Gastroesophageal sphincter (tissue), 4 donors: ENCODE measurements at regions not wholly inside any gene's neighbourhood (a gene's known extent, or its start where the extent isn't known, plus 50 kb on each side); places are given as distances from the start of the nearest gene placed in this dataset.

Source experiments
- ATAC-seq: fragments of 150-250 bp; one replicate; pipeline ENCODE4 v1.9.1; 2016; ENCODE audit warnings: mild to moderate bottlenecking, moderate library complexity
- H3K27ac ChIP-seq, 4 donors: fragments of 200-600 bp; sonication (generic) in 3 of 4; 1 replicate in 3 of 4; 2 replicates in 1 of 4; pipeline ENCODE4 v1.5.1; 2016 to 2019
- H3K27me3 ChIP-seq: fragments of 200-600 bp; sonication (generic); one replicate; pipeline ENCODE4 v1.5.1; 2019
- H3K36me3 ChIP-seq, 2 donors: fragments of 200-600 bp; sonication (generic); one replicate each; pipeline ENCODE4 v1.5.1; 2019; ENCODE audit warnings: control low read depth in 1 of 2
- H3K4me1 ChIP-seq, 3 donors: fragments of 200-600 bp; sonication (generic); 1 replicate in 2 of 3; 2 replicates in 1 of 3; pipeline ENCODE4 v1.5.1; 2016 to 2019; ENCODE audit warnings: control low read depth in 2 of 3
- H3K4me3 ChIP-seq, 2 donors: fragments of 200-600 bp; sonication (generic); one replicate each; pipeline ENCODE4 v1.5.1; 2019; ENCODE audit warnings: mild to moderate bottlenecking in 1 of 2, moderate library complexity in 1 of 2
- H3K9me3 ChIP-seq, 3 donors: fragments of 200-600 bp; sonication (generic); one replicate each; pipeline ENCODE4 v1.5.1; 2017 to 2019; ENCODE audit warnings: control low read depth in 2 of 3
- EP300 ChIP-seq: sonication (generic); formaldehyde crosslinking; IDR thresholded peaks from one replicate; pipeline ENCODE4 v1.6.1; 2017; ENCODE audit warnings: antibody characterized with exemption, mild to moderate bottlenecking
- POLR2A ChIP-seq, 2 donors: fragments of 450-650 bp; IDR thresholded peaks; one replicate each; pipeline ENCODE4 v1.6.1; 2017; ENCODE audit warnings: antibody characterized with exemption in 2 of 2, mild to moderate bottlenecking in 2 of 2, moderate library complexity in 1 of 2
- POLR2AphosphoS5 ChIP-seq: sonication (generic); formaldehyde crosslinking; IDR thresholded peaks from one replicate; pipeline ENCODE4 v1.6.1; 2017; ENCODE audit warnings: antibody characterized with exemption
- WGBS, 2 donors: methylation state at CpG; one replicate each; pipeline ENCODE4 v1.1.5; 2018; ENCODE audit warnings: low coverage in 1 of 2; 5-methylcytosine and 5-hydroxymethylcytosine counted together
- TF ChIP-seq, protein P1 (sequence below), 4 experiments: fragments of 200-600 bp in 2 of 4; fragments of 450-650 bp in 2 of 4; sonication (generic) in 1 of 4; IDR thresholded peaks; one replicate each; pipeline ENCODE4 v1.5.1; 2017 to 2019; ENCODE audit warnings: antibody characterized with exemption in 4 of 4, mild to moderate bottlenecking in 2 of 4, moderate library complexity in 2 of 4

DNA sequence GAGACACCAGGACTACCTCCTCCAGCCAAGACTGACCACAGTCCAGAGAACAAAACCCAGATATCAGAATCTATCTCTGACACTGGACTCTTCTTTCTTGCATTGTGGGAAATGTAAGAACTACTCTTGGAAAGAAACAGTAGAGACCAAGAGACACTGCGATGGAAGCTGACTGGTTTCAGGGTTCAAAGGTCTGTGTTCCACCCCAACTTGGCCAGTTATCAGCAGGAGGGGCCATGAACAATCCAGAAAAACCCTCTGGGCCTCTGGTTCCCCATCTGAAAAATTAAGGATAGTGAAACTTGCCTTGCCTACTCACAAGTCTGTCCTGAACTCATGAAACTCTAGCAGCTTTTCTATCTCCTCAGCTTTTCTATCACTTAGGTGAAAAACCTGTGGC lies 166.5 kb downstream of the SUCLG1 start:
- no peak overlapping the region for H3K4me3 ChIP-seq
- TF ChIP-seq, protein P1, sequence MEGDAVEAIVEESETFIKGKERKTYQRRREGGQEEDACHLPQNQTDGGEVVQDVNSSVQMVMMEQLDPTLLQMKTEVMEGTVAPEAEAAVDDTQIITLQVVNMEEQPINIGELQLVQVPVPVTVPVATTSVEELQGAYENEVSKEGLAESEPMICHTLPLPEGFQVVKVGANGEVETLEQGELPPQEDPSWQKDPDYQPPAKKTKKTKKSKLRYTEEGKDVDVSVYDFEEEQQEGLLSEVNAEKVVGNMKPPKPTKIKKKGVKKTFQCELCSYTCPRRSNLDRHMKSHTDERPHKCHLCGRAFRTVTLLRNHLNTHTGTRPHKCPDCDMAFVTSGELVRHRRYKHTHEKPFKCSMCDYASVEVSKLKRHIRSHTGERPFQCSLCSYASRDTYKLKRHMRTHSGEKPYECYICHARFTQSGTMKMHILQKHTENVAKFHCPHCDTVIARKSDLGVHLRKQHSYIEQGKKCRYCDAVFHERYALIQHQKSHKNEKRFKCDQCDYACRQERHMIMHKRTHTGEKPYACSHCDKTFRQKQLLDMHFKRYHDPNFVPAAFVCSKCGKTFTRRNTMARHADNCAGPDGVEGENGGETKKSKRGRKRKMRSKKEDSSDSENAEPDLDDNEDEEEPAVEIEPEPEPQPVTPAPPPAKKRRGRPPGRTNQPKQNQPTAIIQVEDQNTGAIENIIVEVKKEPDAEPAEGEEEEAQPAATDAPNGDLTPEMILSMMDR (IDR thresholded peaks at IDR 0.05): no peak
- no peak for TF ChIP-seq EP300
- 100% methylated on average over 1 of the region's 1 CpG; no CpG with 5 or more reads in 1 of the 2 donors for WGBS, 2 donors
- no peak for ATAC-seq
- H3K9me3 ChIP-seq: no peaks in the 10 kb centered on the region
- no peaks in the 10 kb centered on the region for H3K27me3 ChIP-seq
- no peaks in the 10 kb centered on the region for H3K4me1 ChIP-seq
- H3K27ac ChIP-seq: no peak overlapping the region
- no peaks in the 10 kb centered on the region for H3K36me3 ChIP-seq

DNA sequence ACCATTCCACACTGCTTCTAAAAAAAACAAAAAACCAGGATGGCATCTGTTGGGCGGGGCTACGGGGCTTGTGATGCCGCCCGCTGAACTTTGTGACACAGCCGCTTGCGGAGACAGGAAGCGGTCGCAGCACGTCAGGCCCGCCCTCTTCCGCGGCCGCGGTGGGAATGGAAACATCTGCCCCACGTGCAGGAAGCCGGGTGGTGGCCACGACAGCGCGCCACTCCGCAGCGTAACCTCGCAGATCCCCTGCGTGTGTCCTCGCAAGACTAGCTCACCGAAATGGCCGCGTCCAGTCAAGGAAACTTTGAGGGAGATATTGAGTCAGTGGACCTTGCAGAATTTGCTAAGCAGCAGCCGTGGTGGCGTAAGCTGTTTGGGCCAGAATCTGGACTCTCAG lies 168.5 kb downstream of the SUCLG1 start:
- Histone ChIP-seq H3K4me1 (no peaks in the 10 kb centered on the region), H3K27ac (no peak overlapping the region), H3K36me3 (no peaks in the 10 kb centered on the region), H3K9me3 (no peaks in the 10 kb centered on the region), H3K27me3 (no peaks in the 10 kb centered on the region), H3K4me3 (no peak overlapping the region)
- WGBS, 2 donors: 83 to 100% methylated on average over 5 to 8 of the region's 29 CpGs
- ATAC-seq: no peak
- TF ChIP-seq, protein P1 (IDR thresholded peaks at IDR 0.05): no peak
- no peak for TF ChIP-seq EP300

DNA sequence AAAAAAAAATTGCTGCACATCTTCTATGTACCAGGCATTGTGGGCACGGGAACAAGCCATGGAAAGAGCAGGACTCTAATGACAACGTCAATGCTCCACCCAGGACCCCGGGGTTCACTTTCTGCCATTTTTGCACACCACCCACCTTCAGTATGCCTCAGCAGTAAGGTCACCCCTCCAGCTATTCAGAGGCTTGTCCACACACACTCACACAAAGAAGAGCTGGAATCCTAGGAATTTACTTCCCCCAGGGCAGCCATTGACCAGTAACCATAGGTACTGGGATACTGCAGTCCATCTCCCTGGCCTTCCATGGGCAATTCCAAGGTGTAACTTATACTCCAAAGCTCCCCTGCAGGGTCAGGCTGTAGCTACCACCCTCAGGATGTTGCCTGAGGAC lies 170.8 kb downstream of the SUCLG1 start:
- no peaks in the 10 kb centered on the region for H3K27me3 ChIP-seq
- H3K36me3 ChIP-seq: no peaks in the 10 kb centered on the region
- 71 to 100% methylated on average over 1 to 3 of the region's 3 CpGs for WGBS, 2 donors
- no peaks in the 10 kb centered on the region for H3K4me1 ChIP-seq
- no peaks in the 10 kb centered on the region for H3K9me3 ChIP-seq
- no peak overlapping the region for H3K4me3 ChIP-seq
- no peak overlapping the region for H3K27ac ChIP-seq
- no peak for ATAC-seq
- no peak for TF ChIP-seq EP300
- TF ChIP-seq POLR2A (IDR thresholded peaks at IDR 0.05): no peak
- TF ChIP-seq, protein P1 (IDR thresholded peaks at IDR 0.05): no peak
- TF ChIP-seq POLR2AphosphoS5: no peak

DNA sequence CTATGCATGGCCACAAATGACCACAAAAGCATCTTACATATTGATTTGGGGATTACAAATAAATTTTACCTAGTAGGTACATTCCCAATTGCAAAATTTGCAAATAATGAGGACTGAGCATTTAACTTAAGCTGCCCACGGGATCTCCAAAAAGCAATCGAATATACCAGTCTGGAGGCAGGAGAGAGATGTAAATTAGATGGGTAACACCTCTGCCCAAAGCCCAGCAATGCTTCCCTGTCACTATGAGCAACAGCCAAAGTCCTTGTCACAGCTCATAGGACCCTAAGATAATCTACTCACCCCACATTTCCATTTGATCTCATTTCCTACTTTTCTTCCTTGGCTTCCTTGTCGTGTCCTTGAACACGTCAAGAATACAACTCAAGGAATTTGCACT lies 172.2 kb downstream of the SUCLG1 start:
- no peaks in the 10 kb centered on the region for H3K36me3 ChIP-seq
- no peaks in the 10 kb centered on the region for H3K9me3 ChIP-seq
- no peaks in the 10 kb centered on the region for H3K4me1 ChIP-seq
- 81 to 85% methylated on average over 4 of the region's 4 CpGs for WGBS, 2 donors
- ATAC-seq: no peak
- no peak overlapping the region for H3K4me3 ChIP-seq
- no peaks in the 10 kb centered on the region for H3K27me3 ChIP-seq
- no peak for TF ChIP-seq POLR2AphosphoS5
- TF ChIP-seq, protein P1 (IDR thresholded peaks at IDR 0.05): no peak
- no peak for TF ChIP-seq POLR2A (IDR thresholded peaks at IDR 0.05)
- no peak for TF ChIP-seq EP300
- H3K27ac ChIP-seq: no peak overlapping the region

DNA sequence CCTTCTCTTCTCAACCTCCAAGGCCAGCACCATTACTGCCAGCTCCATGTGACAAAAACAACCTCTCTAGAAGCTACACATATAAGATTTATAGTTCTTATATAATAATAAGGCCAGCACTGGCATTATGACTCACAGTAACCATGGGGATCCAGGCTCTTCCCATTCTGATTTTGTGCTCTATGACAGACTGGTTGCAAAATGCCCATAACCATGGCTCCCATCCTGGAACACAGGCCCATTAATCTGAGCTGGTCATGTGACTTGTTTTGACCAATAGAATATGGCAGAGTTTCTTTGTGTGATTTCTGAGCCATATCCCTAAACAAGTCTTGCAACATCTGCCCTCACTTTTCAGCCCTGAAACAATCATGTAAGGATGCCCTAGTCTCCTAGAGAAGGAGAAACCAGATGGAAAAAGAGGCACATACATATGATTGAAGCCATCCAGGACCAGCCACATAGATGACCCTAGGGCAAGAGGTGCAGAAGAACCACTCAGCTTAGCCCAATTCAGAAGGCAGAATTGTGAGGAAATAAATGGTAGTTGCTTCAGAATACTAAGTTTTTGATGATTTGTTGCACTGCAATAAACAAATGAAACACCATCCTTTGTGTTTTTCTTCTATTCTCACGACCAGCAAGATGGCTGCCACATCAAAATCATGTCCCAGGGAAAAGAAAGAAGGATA lies 173.9 kb downstream of the SUCLG1 start:
- WGBS, 2 donors: 59% methylated on average over 1 of the region's 1 CpG; no CpG with 5 or more reads in 1 of the 2 donors
- H3K27me3 ChIP-seq: no peaks in the 10 kb centered on the region
- no peaks in the 10 kb centered on the region for H3K4me1 ChIP-seq
- no peaks in the 10 kb centered on the region for H3K36me3 ChIP-seq
- no peak overlapping the region for H3K4me3 ChIP-seq
- TF ChIP-seq, protein P1 (IDR thresholded peaks at IDR 0.05): no peak
- TF ChIP-seq EP300 (no peak), POLR2A (IDR thresholded peaks at IDR 0.05) (no peak), POLR2AphosphoS5 (no peak)
- no peak for ATAC-seq
- no peak overlapping the region for H3K27ac ChIP-seq
- H3K9me3 ChIP-seq: no peaks in the 10 kb centered on the region
